ENCODE measurements at regions not wholly inside any gene's neighbourhood (a gene's known extent, or its start where the extent isn't known, plus 50 kb on each side); places are given as distances from the start of the nearest gene placed in this dataset.

- Histone ChIP-seq H3K36me3 (replicated peaks; ENCODE audit: insufficient read depth, low read length) (no peaks in the 10 kb centered on the region), H3K27me3 (replicated peaks; ENCODE audit: insufficient read depth, low read length) (no peaks in the 10 kb centered on the region), H3K9ac (ENCODE audit: low read length) (no peak overlapping the region), H3K4me3 (ENCODE audit: low read length) (no peak overlapping the region), H3K4me1 (ENCODE audit: low read length) (no peaks in the 10 kb centered on the region), H3K27ac (ENCODE audit: low read length) (no peak overlapping the region), H2AFZ (ENCODE audit: low read length) (no peak overlapping the region), H3F3A (ENCODE audit: insufficient read depth, low read length) (no peaks in the 10 kb centered on the region), H3K4me2 (ENCODE audit: low read depth, low read length) (no peak overlapping the region), H3K9me2 (replicated peaks; ENCODE audit: insufficient read depth, low read length) (no peaks in the 10 kb centered on the region), H4K20me1 (ENCODE audit: insufficient read depth, low read length) (no peaks in the 10 kb centered on the region), H3K79me2 (ENCODE audit: low read length) (no peaks in the 10 kb centered on the region), H3K9me3 (replicated peaks; ENCODE audit: insufficient read depth, low read length) (no peaks in the 10 kb centered on the region)
- DNase-seq = no peak
- TF ChIP-seq EZH2 (optimal IDR thresholded peaks at IDR 0.05; ENCODE audit: low read depth, low read length) (no peak), CTCF (IDR thresholded peaks at IDR 0.05; ENCODE audit: low read length) (no peak), EZH2phosphoT487 (IDR thresholded peaks at IDR 0.05; ENCODE audit: low read length) (no peak)
Measured at GRCh38 chr9:105973951-105974351, 279.6 kb downstream of the TMEM38B start.

GRCh38 chr9:105975886-105976645 lies 281.7 kb downstream of the TMEM38B start:
- Histone ChIP-seq H3K4me3 (ENCODE audit: low read length) (no peak overlapping the region), H3K36me3 (replicated peaks; ENCODE audit: insufficient read depth, low read length) (no peaks in the 10 kb centered on the region), H3K9me3 (replicated peaks; ENCODE audit: insufficient read depth, low read length) (no peaks in the 10 kb centered on the region), H3K4me1 (ENCODE audit: low read length) (no peaks in the 10 kb centered on the region), H3K27ac (ENCODE audit: low read length) (no peak overlapping the region), H3K4me2 (ENCODE audit: low read depth, low read length) (no peak overlapping the region), H4K20me1 (ENCODE audit: insufficient read depth, low read length) (no peaks in the 10 kb centered on the region), H3K79me2 (ENCODE audit: low read length) (no peaks in the 10 kb centered on the region), H3F3A (ENCODE audit: insufficient read depth, low read length) (no peaks in the 10 kb centered on the region), H3K27me3 (replicated peaks; ENCODE audit: insufficient read depth, low read length) (no peaks in the 10 kb centered on the region), H3K9ac (ENCODE audit: low read length) (no peak overlapping the region), H3K9me2 (replicated peaks; ENCODE audit: insufficient read depth, low read length) (no peaks in the 10 kb centered on the region), H2AFZ (ENCODE audit: low read length) (no peak overlapping the region)
- TF ChIP-seq EZH2 (optimal IDR thresholded peaks at IDR 0.05; ENCODE audit: low read depth, low read length) (no peak), EZH2phosphoT487 (IDR thresholded peaks at IDR 0.05; ENCODE audit: low read length) (no peak)
- no peak for DNase-seq

GRCh38 chr9:105978336-105978735 lies 284.0 kb downstream of the TMEM38B start:
- H3K9ac ChIP-seq (ENCODE audit: low read length) = no peak overlapping the region
- no peaks in the 10 kb centered on the region for H4K20me1 ChIP-seq (ENCODE audit: insufficient read depth, low read length)
- H2AFZ ChIP-seq (ENCODE audit: low read length) = no peak overlapping the region
- H3K4me3 ChIP-seq (ENCODE audit: low read length) = no peak overlapping the region
- no peaks in the 10 kb centered on the region for H3K4me1 ChIP-seq (ENCODE audit: low read length)
- no peaks in the 10 kb centered on the region for H3K9me3 ChIP-seq (replicated peaks; ENCODE audit: insufficient read depth, low read length)
- no peaks in the 10 kb centered on the region for H3F3A ChIP-seq (ENCODE audit: insufficient read depth, low read length)
- no peak overlapping the region for H3K27ac ChIP-seq (ENCODE audit: low read length)
- DNase-seq = no peak
- H3K36me3 ChIP-seq (replicated peaks; ENCODE audit: insufficient read depth, low read length) = no peaks in the 10 kb centered on the region
- TF ChIP-seq EZH2 (optimal IDR thresholded peaks at IDR 0.05; ENCODE audit: low read depth, low read length) (no peak), CTCF (IDR thresholded peaks at IDR 0.05; ENCODE audit: low read length) (no peak), EZH2phosphoT487 (IDR thresholded peaks at IDR 0.05; ENCODE audit: low read length) (no peak)
- no peak overlapping the region for H3K4me2 ChIP-seq (ENCODE audit: low read depth, low read length)
- H3K9me2 ChIP-seq (replicated peaks; ENCODE audit: insufficient read depth, low read length) = no peaks in the 10 kb centered on the region
- no peaks in the 10 kb centered on the region for H3K27me3 ChIP-seq (replicated peaks; ENCODE audit: insufficient read depth, low read length)
- H3K79me2 ChIP-seq (ENCODE audit: low read length) = no peaks in the 10 kb centered on the region

GRCh38 chr9:105978826-105979225 lies 284.5 kb downstream of the TMEM38B start:
- Histone ChIP-seq H3K4me1 (ENCODE audit: low read length) (no peaks in the 10 kb centered on the region), H3K27me3 (replicated peaks; ENCODE audit: insufficient read depth, low read length) (no peaks in the 10 kb centered on the region), H3K9me2 (replicated peaks; ENCODE audit: insufficient read depth, low read length) (no peaks in the 10 kb centered on the region), H3K4me3 (ENCODE audit: low read length) (no peak overlapping the region), H3K9ac (ENCODE audit: low read length) (no peak overlapping the region), H2AFZ (ENCODE audit: low read length) (no peak overlapping the region), H3K79me2 (ENCODE audit: low read length) (no peaks in the 10 kb centered on the region), H4K20me1 (ENCODE audit: insufficient read depth, low read length) (no peaks in the 10 kb centered on the region), H3F3A (ENCODE audit: insufficient read depth, low read length) (no peaks in the 10 kb centered on the region), H3K4me2 (ENCODE audit: low read depth, low read length) (no peak overlapping the region), H3K27ac (ENCODE audit: low read length) (no peak overlapping the region), H3K9me3 (replicated peaks; ENCODE audit: insufficient read depth, low read length) (no peaks in the 10 kb centered on the region), H3K36me3 (replicated peaks; ENCODE audit: insufficient read depth, low read length) (no peaks in the 10 kb centered on the region)
- no peak for TF ChIP-seq CTCF (IDR thresholded peaks at IDR 0.05; ENCODE audit: low read length)
- no peak for TF ChIP-seq EZH2phosphoT487 (IDR thresholded peaks at IDR 0.05; ENCODE audit: low read length)
- TF ChIP-seq EZH2 (optimal IDR thresholded peaks at IDR 0.05; ENCODE audit: low read depth, low read length) = no peak
- no peak for DNase-seq

Measured in MM.1S (cell line).